PC-3 (cell line): ENCODE measurements at regions not wholly inside any gene's neighbourhood (a gene's known extent, or its start where the extent isn't known, plus 50 kb on each side); places are given as distances from the start of the nearest gene placed in this dataset.
A peak's percentile ranks its signal among the peaks of the same experiment; 100 is the strongest.

ENCODE experiments used
- ATAC-seq: fragments of 200-7000 bp; cut with Tn5 transposase; 2 replicates; pipeline ENCODE4 v1.9.1; 2020; ENCODE audit warnings: mild to moderate bottlenecking, moderate library complexity
- BruUV-seq: library from RNA; stranded (reverse); fragments of 400-500 nt; replicated peaks from 2 replicates; lab custom pipeline; 2021; lab: Mats Ljungman, UMichigan
- CTCF ChIA-PET: fragments of 300-600 bp; sonication (Branson Sonifier 250); formaldehyde crosslinking; loops from one replicate; lab custom pipeline; 2022; ENCODE audit warnings: antibody characterized with exemption; lab: Charles Lee
- POLR2A ChIA-PET: fragments of 300-600 bp; sonication (Branson Sonifier 250); formaldehyde crosslinking; loops from one replicate; lab custom pipeline; 2022; ENCODE audit warnings: antibody characterized with exemption; ENCODE audit not compliant: unreplicated experiment; lab: Charles Lee
- DNase-seq: peaks from one replicate; pipeline ENCODE4 v3.0.0-alpha.2; 2015
- H2AFZ ChIP-seq: fragments of 300-600 bp; sonication (generic); 2 replicates; pipeline ENCODE4 v1.6.0; 2016; ENCODE audit warnings: antibody characterized with exemption, low read length
- H3F3A ChIP-seq: fragments of 300-600 bp; sonication (generic); one replicate; pipeline ENCODE4 v1.6.0; 2017; ENCODE audit warnings: antibody characterized with exemption, low read length, control low read depth, mild to moderate bottlenecking; ENCODE audit not compliant: unreplicated experiment
- H3K27ac ChIP-seq: fragments of 300-600 bp; sonication (generic); 2 replicates; pipeline ENCODE4 v1.5.1; 2016; ENCODE audit warnings: mild to moderate bottlenecking, low read length
- H3K27me3 ChIP-seq: fragments of 300-600 bp; sonication (generic); 2 replicates; pipeline ENCODE4 v1.6.1; 2016; ENCODE audit warnings: low read length, mixed read lengths
- H3K36me3 ChIP-seq: fragments of 300-600 bp; sonication (generic); 2 replicates; pipeline ENCODE4 v1.6.1; 2016; ENCODE audit warnings: low read depth, mixed run types, low read length, mixed read lengths
- H3K4me1 ChIP-seq: fragments of 300-600 bp; sonication (generic); 2 replicates; pipeline ENCODE4 v1.5.1; 2016; ENCODE audit warnings: low read length; ENCODE audit not compliant: insufficient read depth
- H3K4me2 ChIP-seq: fragments of 300-600 bp; sonication (generic); 2 replicates; pipeline ENCODE4 v1.6.0; 2016; ENCODE audit warnings: low read length
- H3K4me3 ChIP-seq: fragments of 300-600 bp; sonication (generic); 2 replicates; pipeline ENCODE4 v1.5.1; 2016; ENCODE audit warnings: mild to moderate bottlenecking, low read length, mixed read lengths
- H3K79me2 ChIP-seq: fragments of 300-600 bp; sonication (generic); 2 replicates; pipeline ENCODE4 v1.6.1; 2017; ENCODE audit warnings: low read length, mixed read lengths
- H3K9ac ChIP-seq: fragments of 300-600 bp; sonication (generic); 2 replicates; pipeline ENCODE4 v1.6.0; 2016; ENCODE audit warnings: mild to moderate bottlenecking, low read length
- H3K9me2 ChIP-seq: fragments of 300-600 bp; sonication (generic); replicated peaks from 2 replicates; pipeline ENCODE4 v1.6.1; 2016; ENCODE audit warnings: mixed run types, low read length, mixed read lengths
- H3K9me3 ChIP-seq: fragments of 300-600 bp; sonication (generic); 2 replicates; pipeline ENCODE4 v1.6.1; 2016; ENCODE audit warnings: low read length, mixed read lengths
- H4K20me1 ChIP-seq: fragments of 300-600 bp; sonication (generic); 2 replicates; pipeline ENCODE4 v1.6.1; 2016; ENCODE audit warnings: low read length, mixed read lengths
- EZH2 ChIP-seq: fragments of 300-600 bp; sonication (generic); IDR thresholded peaks from one replicate; pipeline ENCODE4 v1.6.1; 2017; ENCODE audit warnings: antibody characterized with exemption, mild to moderate bottlenecking, low read length; ENCODE audit not compliant: unreplicated experiment
- EZH2phosphoT487 ChIP-seq: fragments of 300-600 bp; sonication (generic); IDR thresholded peaks from 2 replicates; pipeline ENCODE4 v1.6.1; 2018; ENCODE audit warnings: mild to moderate bottlenecking, antibody characterized with exemption, low read length, borderline replicate concordance
- intact Hi-C: fragments of 100-400 bp; cut with micrococcal nuclease; formaldehyde crosslinking; loops from 2 replicates; pipeline ENCODE4 v1.9.0; 2023
- TF ChIP-seq, protein P1 (sequence below): fragments of 300-600 bp; sonication (generic); conservative IDR thresholded peaks from 2 replicates; pipeline ENCODE4 v1.5.1; 2017; ENCODE audit warnings: antibody characterized with exemption, low read depth, mild to moderate bottlenecking, low read length

GRCh38 chr12:104902125-104902524, 56.0 kb downstream of the SLC41A2 start:
- DNase-seq (no peak), ATAC-seq (no peak)
- Histone ChIP-seq H3K36me3 (no peaks in the 10 kb centered on the region), H3K9me2 (no peaks in the 10 kb centered on the region), H3K27me3 (no peaks in the 10 kb centered on the region), H3F3A (no peaks in the 10 kb centered on the region), H3K4me1 (peaks cover 6% of the 10 kb centered on the region; the same call in 1 of the 2 replicates), H4K20me1 (no peaks in the 10 kb centered on the region), H3K4me2 (no peak overlapping the region), H3K4me3 (no peak overlapping the region), H3K9ac (no peak overlapping the region), H3K9me3 (no peaks in the 10 kb centered on the region), H3K27ac (no peak overlapping the region), H2AFZ (no peak overlapping the region), H3K79me2 (no peaks in the 10 kb centered on the region)
- ChIA-PET CTCF (no interaction called here), POLR2A (no interaction called here)
- intact Hi-C loops: no loop called here
- TF ChIP-seq, protein P1, sequence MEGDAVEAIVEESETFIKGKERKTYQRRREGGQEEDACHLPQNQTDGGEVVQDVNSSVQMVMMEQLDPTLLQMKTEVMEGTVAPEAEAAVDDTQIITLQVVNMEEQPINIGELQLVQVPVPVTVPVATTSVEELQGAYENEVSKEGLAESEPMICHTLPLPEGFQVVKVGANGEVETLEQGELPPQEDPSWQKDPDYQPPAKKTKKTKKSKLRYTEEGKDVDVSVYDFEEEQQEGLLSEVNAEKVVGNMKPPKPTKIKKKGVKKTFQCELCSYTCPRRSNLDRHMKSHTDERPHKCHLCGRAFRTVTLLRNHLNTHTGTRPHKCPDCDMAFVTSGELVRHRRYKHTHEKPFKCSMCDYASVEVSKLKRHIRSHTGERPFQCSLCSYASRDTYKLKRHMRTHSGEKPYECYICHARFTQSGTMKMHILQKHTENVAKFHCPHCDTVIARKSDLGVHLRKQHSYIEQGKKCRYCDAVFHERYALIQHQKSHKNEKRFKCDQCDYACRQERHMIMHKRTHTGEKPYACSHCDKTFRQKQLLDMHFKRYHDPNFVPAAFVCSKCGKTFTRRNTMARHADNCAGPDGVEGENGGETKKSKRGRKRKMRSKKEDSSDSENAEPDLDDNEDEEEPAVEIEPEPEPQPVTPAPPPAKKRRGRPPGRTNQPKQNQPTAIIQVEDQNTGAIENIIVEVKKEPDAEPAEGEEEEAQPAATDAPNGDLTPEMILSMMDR: no peak
- BruUV-seq: no TSS peak

GRCh38 chr12:104896710-104897109, 61.4 kb downstream of the SLC41A2 start:
- intact Hi-C loops: loop anchor here (5.0 kb wide), 1 partner anchor 56 kb away; no protein-coding TSS in a partner anchor
- H3F3A ChIP-seq: peaks cover 5% of the 10 kb centered on the region
- ChIA-PET POLR2A (no interaction called here), CTCF (no interaction called here)
- H4K20me1 ChIP-seq: no peaks in the 10 kb centered on the region
- peak overlapping the region; percentile 69 for H3K4me2 ChIP-seq
- no peak overlapping the region for H3K4me3 ChIP-seq
- no TSS peak for BruUV-seq
- ATAC-seq (no peak), DNase-seq (no peak)
- peak overlapping the region; percentile 92 for H3K27ac ChIP-seq
- no peaks in the 10 kb centered on the region for H3K36me3 ChIP-seq
- peaks cover 26% of the 10 kb centered on the region for H3K4me1 ChIP-seq
- H2AFZ ChIP-seq: no peak overlapping the region
- H3K9me2 ChIP-seq: no peaks in the 10 kb centered on the region
- no peaks in the 10 kb centered on the region for H3K27me3 ChIP-seq
- TF ChIP-seq EZH2phosphoT487 (no peak), EZH2 (no peak)
- TF ChIP-seq, protein P1: no peak
- H3K79me2 ChIP-seq: no peaks in the 10 kb centered on the region
- H3K9ac ChIP-seq: peak overlapping the region; percentile 7; the same call in 1 of the 2 replicates
- H3K9me3 ChIP-seq: no peaks in the 10 kb centered on the region

DNA sequence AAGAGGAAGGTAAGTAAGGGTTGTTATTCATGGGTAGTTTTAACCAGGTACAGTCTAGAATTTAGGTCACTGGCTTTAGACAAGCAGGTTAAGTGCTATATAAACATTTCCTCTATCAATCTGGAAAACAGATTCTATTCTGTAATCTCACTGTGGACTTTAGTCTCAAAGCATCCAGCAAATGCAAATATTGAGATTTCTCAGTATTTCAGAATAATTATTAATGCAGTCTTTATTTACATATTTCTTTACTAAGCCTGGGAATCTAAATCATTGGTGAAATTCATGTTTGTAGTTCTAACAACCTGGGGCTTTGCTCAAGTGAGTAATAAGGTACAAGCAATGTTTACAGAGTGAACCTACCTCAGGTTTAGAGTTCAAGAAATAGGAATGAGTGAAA, 61.9 kb downstream of the SLC41A2 start:
- DNase-seq (peak; percentile 62), ATAC-seq (peak; percentile 70)
- ChIA-PET CTCF (no interaction called here), POLR2A (no interaction called here)
- no peaks in the 10 kb centered on the region for H3K9me2 ChIP-seq
- intact Hi-C loops: loop anchor here (5.0 kb wide), 1 partner anchor 56 kb away; no protein-coding TSS in a partner anchor
- TF ChIP-seq EZH2phosphoT487 (no peak), EZH2 (no peak)
- TF ChIP-seq, protein P1: no peak
- no peaks in the 10 kb centered on the region for H3K27me3 ChIP-seq
- peak overlapping the region; percentile 92 for H3K27ac ChIP-seq
- peak overlapping the region; percentile 63 for H3K9ac ChIP-seq
- no peaks in the 10 kb centered on the region for H3K9me3 ChIP-seq
- H4K20me1 ChIP-seq: no peaks in the 10 kb centered on the region
- H2AFZ ChIP-seq: no peak overlapping the region
- peak overlapping the region; percentile 13; the same call in 1 of the 2 replicates for H3K4me3 ChIP-seq
- peaks cover 5% of the 10 kb centered on the region for H3F3A ChIP-seq
- no TSS peak for BruUV-seq
- no peaks in the 10 kb centered on the region for H3K36me3 ChIP-seq
- peaks cover 26% of the 10 kb centered on the region for H3K4me1 ChIP-seq
- H3K4me2 ChIP-seq: peak overlapping the region; percentile 69
- H3K79me2 ChIP-seq: no peaks in the 10 kb centered on the region
